Kidney epithelial cell (primary cell): ENCODE measurements at regions not wholly inside any gene's neighbourhood (a gene's known extent, or its start where the extent isn't known, plus 50 kb on each side); places are given as distances from the start of the nearest gene placed in this dataset.

Source experiments
- DNase-seq: peaks from one replicate; pipeline ENCODE4 v3.0.0-alpha.2; 2010; ENCODE audit warnings: low read depth
- H3K27me3 ChIP-seq: 2 replicates; pipeline ENCODE4 v1.6.0; 2011; ENCODE audit warnings: low read length; ENCODE audit not compliant: control insufficient read depth, insufficient read depth
- H3K36me3 ChIP-seq: 2 replicates; pipeline ENCODE4 v1.5.1; 2011; ENCODE audit warnings: low read length; ENCODE audit not compliant: control insufficient read depth, insufficient read depth
- H3K4me3 ChIP-seq: 2 replicates; pipeline ENCODE4 v1.5.1; 2011; ENCODE audit warnings: low read depth, mild to moderate bottlenecking, control low read depth, low read length
- CTCF ChIP-seq: IDR thresholded peaks from 2 replicates; pipeline ENCODE4 v1.5.1; 2011; ENCODE audit warnings: mild to moderate bottlenecking, moderate library complexity, low read length, control low read depth, inconsistent platforms; ENCODE audit not compliant: insufficient read depth, poor library complexity, severe bottlenecking

DNA sequence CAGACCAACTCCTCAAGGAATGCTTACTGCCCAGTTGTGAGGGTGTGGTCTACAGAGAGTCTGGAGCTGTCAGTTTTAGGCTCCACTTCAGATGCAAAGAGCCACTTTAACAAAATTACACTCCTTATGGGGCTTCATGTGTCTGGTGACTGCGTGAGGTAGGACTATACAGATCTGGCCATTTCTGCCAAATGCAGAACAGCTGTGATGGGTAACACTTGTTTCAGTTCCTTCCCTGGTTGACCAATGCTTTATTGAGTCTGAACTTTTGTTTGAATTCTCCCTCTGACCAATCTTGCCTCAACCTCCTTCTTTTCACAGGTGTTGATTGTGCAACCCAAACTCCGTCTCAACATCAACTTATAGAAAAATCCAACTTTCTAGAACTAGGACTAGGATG is 181.2 kb downstream of the OMA1 start:
- no peak for TF ChIP-seq CTCF
- H3K4me3 ChIP-seq, result no peak overlapping the region
- H3K27me3 ChIP-seq, result no peaks in the 10 kb centered on the region
- DNase-seq, result no peak
- no peaks in the 10 kb centered on the region for H3K36me3 ChIP-seq

DNA sequence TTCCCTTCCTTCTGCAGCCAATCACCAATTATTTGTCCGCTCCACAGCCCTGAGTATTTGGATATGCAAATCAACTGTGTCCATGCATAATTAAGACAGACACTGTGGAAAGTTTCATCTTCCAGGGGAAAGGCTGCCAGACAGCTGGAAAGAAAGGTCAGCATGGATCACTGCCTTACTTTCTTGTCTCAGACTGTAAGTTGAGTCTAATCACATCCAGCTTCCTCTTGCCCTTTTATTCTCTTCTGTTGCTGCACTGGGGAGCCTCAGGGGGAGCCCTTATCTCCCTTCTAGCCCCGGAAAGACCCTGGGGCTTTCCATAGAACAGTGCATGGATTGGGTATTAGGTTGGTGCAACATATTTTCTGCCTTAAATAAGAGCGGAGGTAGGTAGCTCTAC is 182.9 kb downstream of the OMA1 start:
- no peaks in the 10 kb centered on the region for H3K36me3 ChIP-seq
- TF ChIP-seq CTCF, result no peak
- no peak overlapping the region for H3K4me3 ChIP-seq
- DNase-seq, result no peak
- H3K27me3 ChIP-seq, result no peaks in the 10 kb centered on the region

DNA sequence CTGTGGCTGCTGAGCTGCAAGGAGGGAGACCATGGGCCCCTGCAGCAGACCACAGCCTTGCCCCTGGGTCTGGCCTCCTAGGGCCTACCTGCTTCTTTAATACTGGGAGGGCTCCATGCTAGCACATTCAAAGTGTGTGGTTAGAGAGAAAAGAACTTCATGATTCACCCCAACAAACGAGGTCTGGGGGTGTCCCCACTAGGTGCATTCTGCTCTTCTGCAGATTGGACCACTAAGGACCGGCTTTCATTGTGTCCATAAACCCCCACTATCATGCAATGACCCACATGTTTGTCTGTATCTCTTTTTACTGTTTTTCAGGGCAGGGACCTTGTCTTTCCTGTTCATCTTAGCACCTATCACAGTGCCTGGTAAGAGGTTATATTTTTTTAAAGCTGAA is 185.4 kb downstream of the OMA1 start:
- no peak for DNase-seq
- no peak for TF ChIP-seq CTCF
- no peak overlapping the region for H3K4me3 ChIP-seq

GRCh38 chr1:58358346-58358745 is 188.2 kb downstream of the OMA1 start:
- Histone ChIP-seq H3K27me3 (no peaks in the 10 kb centered on the region), H3K4me3 (no peak overlapping the region), H3K36me3 (no peaks in the 10 kb centered on the region)
- TF ChIP-seq CTCF, result no peak
- DNase-seq, result peak; percentile 12

More for the DNA sequence above, 185.4 kb downstream of the OMA1 start:
- no peaks in the 10 kb centered on the region for H3K27me3 ChIP-seq
- H3K36me3 ChIP-seq, result no peaks in the 10 kb centered on the region

GRCh38 chr1:58356402-58356801 is 190.1 kb downstream of the OMA1 start:
- no peaks in the 10 kb centered on the region for H3K36me3 ChIP-seq
- no peak overlapping the region for H3K4me3 ChIP-seq
- H3K27me3 ChIP-seq, result no peaks in the 10 kb centered on the region
- TF ChIP-seq CTCF, result no peak
- DNase-seq, result no peak

- no peak for TF ChIP-seq CTCF
- Histone ChIP-seq H3K36me3 (no peaks in the 10 kb centered on the region), H3K4me3 (no peak overlapping the region), H3K27me3 (no peaks in the 10 kb centered on the region)
- no peak for DNase-seq
Observed at GRCh38 chr1:58353168-58353567, 193.4 kb downstream of the OMA1 start.
